ENCODE measurements at regions not wholly inside any gene's neighbourhood (a gene's known extent, or its start where the extent isn't known, plus 50 kb on each side); places are given as distances from the start of the nearest gene placed in this dataset.

- H3K4me3 ChIP-seq (replicated peaks in 1 of 2; ENCODE audit: low read depth in 1 of 2, low read length in 2 of 2), result no peak overlapping the region
- no peaks in the 10 kb centered on the region for H3K36me3 ChIP-seq (ENCODE audit: control insufficient read depth in 1 of 2, insufficient read depth in 2 of 2, low read length in 2 of 2)
- no peaks in the 10 kb centered on the region for H3K9me3 ChIP-seq (ENCODE audit: control insufficient read depth in 1 of 2, insufficient read depth in 1 of 2, low read depth in 1 of 2, low read length in 2 of 2)
- no peaks in the 10 kb centered on the region for H4K20me1 ChIP-seq (ENCODE audit: insufficient read depth)
- no peak overlapping the region for H3K9ac ChIP-seq (ENCODE audit: low read length)
- intact Hi-C loops (cut with micrococcal nuclease), result no loop called here
- peaks cover 47% of the 10 kb centered on the region for H3K27me3 ChIP-seq (ENCODE audit: insufficient read depth, low read length)
- H3K79me2 ChIP-seq (ENCODE audit: insufficient read depth, low read length), result no peaks in the 10 kb centered on the region
- no peaks in the 10 kb centered on the region; a peak in 1 of 4 replicates for H3K4me1 ChIP-seq (ENCODE audit: control insufficient read depth in 1 of 2, insufficient read depth in 2 of 2, low read length in 2 of 2)
- H2AFZ ChIP-seq (ENCODE audit: low read depth, low read length, poor library complexity, severe bottlenecking), result no peak overlapping the region
- CTCF ChIA-PET, result no interaction called here
- RAD21 ChIA-PET (ENCODE audit: low non-redundant PET in 1 of 2, low total read pairs in 2 of 2, uncharacterized antibody in 2 of 2, unreplicated experiment in 2 of 2), result no interaction called here
- no peak overlapping the region for H3K27ac ChIP-seq (ENCODE audit: low read depth, low read length)
- no TSS peak for BruUV-seq (replicated peaks)
- TF ChIP-seq ZNF274 (IDR thresholded peaks at IDR 0.05; ENCODE audit: low read depth, low read length) (no peak), EZH2phosphoT487 (IDR thresholded peaks at IDR 0.05; ENCODE audit: borderline replicate concordance) (0 out of 2 replicates have a peak, but pooled peaks have one; percentile 11)
- no peaks in the 10 kb centered on the region for H3K9me2 ChIP-seq (ENCODE audit: insufficient read depth)
- H3K4me2 ChIP-seq (ENCODE audit: low read length), result no peak overlapping the region
- POLR2A ChIA-PET, result no interaction called here
- DNase-seq (ENCODE audit: low read depth, low spot score) (no peak), ATAC-seq (no peak)
These were observed 182.8 kb upstream of the GDNF start for GRCh38 chr5:38022631-38023030.

GRCh38 chr5:38018016-38018415 is 178.2 kb upstream of the GDNF start:
- Histone ChIP-seq H4K20me1 (ENCODE audit: insufficient read depth) (no peaks in the 10 kb centered on the region), H3K27ac (ENCODE audit: low read depth, low read length) (no peak overlapping the region), H3K4me1 (ENCODE audit: control insufficient read depth in 1 of 2, insufficient read depth in 2 of 2, low read length in 2 of 2) (no peaks in the 10 kb centered on the region), H2AFZ (ENCODE audit: low read depth, low read length, poor library complexity, severe bottlenecking) (no peak overlapping the region), H3K9ac (ENCODE audit: low read length) (no peak overlapping the region), H3K9me2 (ENCODE audit: insufficient read depth) (no peaks in the 10 kb centered on the region), H3K79me2 (ENCODE audit: insufficient read depth, low read length) (no peaks in the 10 kb centered on the region), H3K27me3 (ENCODE audit: insufficient read depth, low read length) (peaks cover 76% of the 10 kb centered on the region), H3K4me2 (ENCODE audit: low read length) (no peak overlapping the region), H3K4me3 (replicated peaks in 1 of 2; ENCODE audit: low read depth in 1 of 2, low read length in 2 of 2) (no peak overlapping the region), H3K36me3 (ENCODE audit: control insufficient read depth in 1 of 2, insufficient read depth in 2 of 2, low read length in 2 of 2) (no peaks in the 10 kb centered on the region), H3K9me3 (ENCODE audit: control insufficient read depth in 1 of 2, insufficient read depth in 1 of 2, low read depth in 1 of 2, low read length in 2 of 2) (no peaks in the 10 kb centered on the region)
- BruUV-seq (replicated peaks), result no TSS peak
- ATAC-seq (no peak), DNase-seq (ENCODE audit: low read depth, low spot score) (no peak)
- CTCF ChIA-PET, result no interaction called here
- intact Hi-C loops (cut with micrococcal nuclease), result no loop called here
- POLR2A ChIA-PET, result no interaction called here
- RAD21 ChIA-PET (ENCODE audit: low non-redundant PET in 1 of 2, low total read pairs in 2 of 2, uncharacterized antibody in 2 of 2, unreplicated experiment in 2 of 2), result no interaction called here
- TF ChIP-seq CEBPB (IDR thresholded peaks at IDR 0.05; ENCODE audit: low read depth) (no peak), ELF1 (IDR thresholded peaks at IDR 0.05; ENCODE audit: borderline replicate concordance, low read depth) (no peak), FOSL1 (IDR thresholded peaks at IDR 0.05; ENCODE audit: low read depth) (no peak), RAD21 (IDR thresholded peaks at IDR 0.05; ENCODE audit: low read depth) (no peak), REST (IDR thresholded peaks at IDR 0.05; ENCODE audit: low read depth) (no peak), EGR1 (IDR thresholded peaks at IDR 0.05; ENCODE audit: low read depth) (no peak), ZBTB33 (IDR thresholded peaks at IDR 0.05; ENCODE audit: extremely low read depth, insufficient replicate concordance, low read length) (no peak), TCF7L2 (IDR thresholded peaks at IDR 0.05; ENCODE audit: borderline replicate concordance, extremely low read depth, insufficient read depth, insufficient read length) (no peak), SP1 (IDR thresholded peaks at IDR 0.05; ENCODE audit: low read depth) (no peak), POLR2A (IDR thresholded peaks at IDR 0.05; ENCODE audit: borderline replicate concordance, extremely low read depth, insufficient read depth, insufficient read length) (no peak), CTCF (IDR thresholded peaks at IDR 0.05 in 2 of 3, conservative IDR thresholded peaks at IDR 0.05 in 1 of 3; ENCODE audit: borderline replicate concordance in 1 of 3, insufficient read depth in 1 of 3, low read depth in 2 of 3, low read length in 2 of 3) (no peak), EZH2 (IDR thresholded peaks at IDR 0.05) (no peak), ZFX (IDR thresholded peaks at IDR 0.05) (no peak)
